ENCODE measurements at regions not wholly inside any gene's neighbourhood (a gene's known extent, or its start where the extent isn't known, plus 50 kb on each side); places are given as distances from the start of the nearest gene placed in this dataset.

- no peak for TF ChIP-seq PYGO2 (tag; IDR thresholded peaks at IDR 0.05)
- no peak for TF ChIP-seq ZBTB2 (IDR thresholded peaks at IDR 0.05)
- TF ChIP-seq ZNF316 (IDR thresholded peaks at IDR 0.05), result peak; percentile 75
- TF ChIP-seq ZFX (CRISPR knock-in tag; IDR thresholded peaks at IDR 0.05), result no peak
- TF ChIP-seq TCF3 (CRISPR knock-in tag; IDR thresholded peaks at IDR 0.05), result no peak
- no peak for TF ChIP-seq CHD7 (IDR thresholded peaks at IDR 0.05; ENCODE audit: low read depth, low read length)
- TF ChIP-seq ESRRB (CRISPR knock-in tag; IDR thresholded peaks at IDR 0.05; ENCODE audit: borderline replicate concordance), result no peak
- no peak for TF ChIP-seq HCFC1 (IDR thresholded peaks at IDR 0.05; ENCODE audit: low read depth, low read length)
- 0 out of 2 replicates have a peak, but pooled peaks have one; percentile 8 for TF ChIP-seq ESRRA (IDR thresholded peaks at IDR 0.05; ENCODE audit: borderline replicate concordance, low read depth)
- TF ChIP-seq HMBOX1 (IDR thresholded peaks at IDR 0.05), result no peak
- TF ChIP-seq PBX2 (CRISPR knock-in tag; IDR thresholded peaks at IDR 0.05; ENCODE audit: low read depth), result no peak
- 0 out of 2 replicates have a peak, but pooled peaks have one; percentile 32 for TF ChIP-seq PBX2 (tag; conservative IDR thresholded peaks at IDR 0.05; ENCODE audit: low read depth)
- TF ChIP-seq NR2F6 (CRISPR knock-in tag; IDR thresholded peaks at IDR 0.05), result no peak
Observed at GRCh38 chr1:235056937-235057336, 71.7 kb downstream of the TOMM20 start (continued).

Measured in K562 (cell line).